Pons (tissue), 1 donor: ENCODE measurements at regions not wholly inside any gene's neighbourhood (a gene's known extent, or its start where the extent isn't known, plus 50 kb on each side); places are given as distances from the start of the nearest gene placed in this dataset.

Source experiments
- DNase-seq: peaks from one replicate; pipeline ENCODE4 v3.0.0-alpha.2; 2016; ENCODE audit warnings: low spot score

DNA sequence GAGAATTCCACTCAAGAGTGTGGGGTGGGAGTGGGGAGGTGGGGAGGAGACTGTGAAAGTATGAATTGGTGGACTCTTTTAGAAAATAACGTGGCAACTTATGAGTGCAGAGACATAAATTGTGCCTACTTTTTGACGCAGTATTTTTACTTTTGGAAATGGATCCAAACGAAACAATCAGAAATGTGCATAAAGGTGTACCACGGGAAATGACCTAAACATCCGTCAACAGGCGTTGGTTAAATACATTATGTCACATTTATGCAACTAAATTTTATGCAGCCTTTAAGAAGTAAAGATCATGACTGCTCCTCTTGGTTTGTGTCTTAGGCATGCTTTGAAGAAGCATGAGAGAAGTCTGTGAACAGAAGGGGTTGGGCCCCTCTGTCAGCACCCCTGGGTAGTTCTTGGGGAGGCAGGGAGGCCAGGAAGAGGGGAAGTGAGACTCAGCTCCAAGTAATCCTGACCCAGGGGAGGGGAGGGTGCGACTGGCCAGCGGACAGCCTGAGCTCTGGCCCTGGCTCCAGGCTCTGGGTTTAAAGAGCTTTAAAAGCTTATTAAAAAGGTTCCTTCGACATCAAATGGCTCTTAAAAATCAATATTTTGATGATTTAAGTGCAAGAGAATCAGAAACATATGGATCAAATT, 126.4 kb upstream of the HAAO start:
- no peak for DNase-seq

DNA sequence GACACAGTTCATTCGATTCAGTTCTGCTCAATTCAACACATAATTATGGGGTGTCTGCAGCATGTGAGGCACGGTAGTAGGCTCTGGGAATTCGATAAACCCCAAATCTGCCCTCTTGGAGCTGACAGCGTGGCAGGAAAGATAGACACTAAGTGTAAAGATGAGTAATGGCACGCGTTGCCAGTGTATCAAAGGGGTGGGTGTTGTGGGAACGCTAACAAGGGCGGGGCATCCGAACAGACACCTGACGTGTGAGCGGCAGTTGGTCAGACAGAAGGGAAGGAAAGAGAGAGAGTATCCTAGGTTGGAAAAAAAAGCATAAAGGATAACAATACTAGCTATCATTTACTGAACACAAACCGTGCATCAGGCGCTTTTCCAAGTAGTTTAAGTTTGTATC, 125.7 kb upstream of the HAAO start:
- DNase-seq, result no peak

DNA sequence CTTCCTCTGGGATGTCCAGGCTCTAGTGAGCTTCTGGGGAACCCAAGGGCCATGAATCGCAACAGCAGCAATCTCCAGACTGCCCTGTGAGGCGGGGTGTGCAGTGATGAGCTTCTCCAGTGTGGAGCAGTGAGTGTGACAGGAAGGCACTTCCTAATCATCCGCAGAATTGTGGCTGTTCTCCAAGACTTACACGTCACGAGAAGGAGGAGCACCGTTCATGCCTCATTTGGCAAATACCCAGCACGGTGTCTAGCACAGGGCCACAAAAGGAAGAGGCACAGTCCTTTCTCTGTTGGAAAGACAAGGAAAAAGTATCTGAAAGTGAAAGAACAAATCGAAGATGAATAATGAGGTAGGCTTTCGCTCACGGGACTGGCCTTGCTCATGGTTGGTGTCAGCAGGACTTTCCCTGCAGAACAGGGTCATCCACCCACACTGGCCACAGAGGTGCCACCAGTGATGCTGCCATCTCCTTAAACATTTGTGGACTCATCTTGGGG, 125.1 kb upstream of the HAAO start:
- DNase-seq, result no peak

DNA sequence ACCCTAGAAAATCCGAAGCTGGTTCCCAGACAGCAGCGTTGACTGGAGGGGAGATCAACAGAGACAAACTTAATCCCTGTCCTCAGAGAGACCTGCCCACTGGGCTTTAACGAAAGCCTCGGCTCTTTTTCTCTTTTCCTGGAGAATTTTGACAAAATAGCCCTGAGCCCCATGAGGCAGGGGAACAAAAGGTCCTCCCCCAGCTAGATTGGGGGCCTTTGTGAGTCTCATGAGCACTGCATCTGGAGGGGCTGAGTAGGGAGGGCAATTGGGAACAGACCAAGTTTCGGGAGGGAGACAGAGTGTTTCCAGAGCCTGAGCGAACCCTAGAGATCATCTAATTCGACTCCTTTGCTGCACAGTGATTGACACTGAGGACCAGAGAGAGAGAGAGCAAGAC, 123.9 kb upstream of the HAAO start:
- DNase-seq, result no peak

DNA sequence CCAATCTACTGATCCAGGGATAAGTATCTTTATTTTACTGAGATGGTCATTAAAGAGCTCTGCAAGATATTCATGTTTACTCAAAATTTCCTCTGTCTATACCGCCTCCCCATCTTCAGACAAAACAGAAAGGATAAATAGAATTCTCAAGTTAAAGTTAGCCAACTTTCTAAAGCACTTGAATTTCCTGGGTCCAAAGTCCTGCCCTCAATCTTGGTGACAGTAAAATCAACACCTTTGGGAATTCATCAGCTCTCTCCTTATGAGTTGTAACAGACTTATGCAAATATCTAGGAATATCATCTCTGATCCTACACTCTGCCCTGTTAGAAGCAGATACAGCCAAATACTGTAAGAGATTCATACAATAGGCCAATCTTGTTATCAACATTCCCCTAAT, 122.5 kb upstream of the HAAO start:
- DNase-seq, result no peak

DNA sequence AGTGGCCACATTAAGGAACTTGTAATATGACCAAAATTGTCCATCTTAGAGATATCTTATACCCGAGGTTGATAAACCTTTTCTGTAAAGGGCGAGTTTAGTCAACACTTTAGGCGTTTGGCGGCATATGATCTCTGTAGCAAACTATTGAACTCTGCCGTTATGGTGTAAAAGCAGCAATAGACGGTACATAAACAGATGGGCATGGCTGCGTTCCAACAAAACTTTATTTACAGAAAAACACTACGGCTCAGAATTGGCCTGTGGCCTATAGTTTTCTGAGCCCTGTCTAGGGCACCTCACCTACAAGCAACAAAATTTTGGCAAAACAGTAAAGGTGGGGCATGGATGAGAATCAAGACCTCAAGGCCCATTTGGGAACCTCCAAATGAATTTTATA, 121.9 kb upstream of the HAAO start:
- no peak for DNase-seq

DNA sequence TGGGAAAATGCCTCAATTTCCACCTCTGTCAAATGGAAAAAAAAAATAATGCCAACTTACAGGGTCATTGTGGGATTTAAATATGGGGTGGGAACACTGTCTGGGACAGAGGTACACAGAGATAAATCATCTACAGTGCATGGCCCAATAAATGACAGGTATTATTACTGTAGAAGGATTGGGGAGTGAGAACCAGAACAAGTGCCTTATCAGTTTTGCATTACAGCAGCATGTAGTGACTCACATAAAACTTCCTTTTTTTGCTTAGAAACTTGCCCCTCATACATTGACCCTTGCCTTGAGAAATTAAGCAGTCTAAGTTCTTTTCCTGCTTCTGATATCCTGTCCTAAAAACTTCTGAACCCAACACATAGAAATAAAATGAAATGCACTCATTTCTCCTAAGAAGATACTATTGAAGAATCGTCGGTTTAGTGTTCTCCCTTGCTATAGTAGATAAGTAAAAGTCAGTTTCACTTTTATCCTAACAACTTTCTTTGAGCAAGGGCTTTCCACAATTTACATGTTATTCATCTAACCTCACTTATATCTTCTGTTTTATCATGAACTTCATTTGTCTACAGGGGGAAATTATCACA, 121.0 kb upstream of the HAAO start:
- no peak for DNase-seq

DNA sequence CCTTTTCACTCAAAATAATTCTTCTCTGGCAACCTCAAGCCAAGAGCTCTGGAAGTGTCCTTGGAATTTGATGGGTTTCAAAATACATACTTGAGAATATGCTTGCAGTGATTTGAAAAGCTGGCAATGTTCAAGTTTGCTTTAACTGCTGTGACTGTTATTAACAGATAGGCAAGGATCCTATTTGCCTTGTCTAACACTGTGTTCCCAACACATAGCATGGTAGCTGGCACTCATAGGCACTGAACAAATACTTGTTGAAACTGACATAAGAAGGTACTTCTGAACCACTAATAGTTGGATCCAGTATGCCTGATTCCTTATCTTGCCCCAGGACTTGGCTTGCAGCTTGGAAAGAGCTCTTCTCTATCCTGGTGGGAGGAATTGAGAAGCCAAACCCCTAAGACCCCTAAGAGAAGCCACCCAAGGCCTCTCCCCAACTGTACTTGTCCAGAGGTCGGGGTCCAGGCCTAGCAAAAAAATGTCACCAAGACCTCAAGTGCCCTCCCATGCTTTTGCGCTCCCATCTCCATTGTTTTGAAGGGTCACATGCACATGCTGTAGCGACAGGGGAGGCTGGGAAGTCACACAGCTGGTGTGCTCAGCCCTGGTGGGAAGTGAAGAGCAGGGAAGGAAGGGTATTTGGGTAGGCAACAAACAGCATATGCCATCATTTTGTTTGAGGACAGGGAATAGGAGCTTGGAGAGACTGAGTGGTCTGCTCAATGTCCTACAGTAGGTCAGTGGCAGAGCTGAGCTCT, 118.4 kb upstream of the HAAO start:
- no peak for DNase-seq

DNA sequence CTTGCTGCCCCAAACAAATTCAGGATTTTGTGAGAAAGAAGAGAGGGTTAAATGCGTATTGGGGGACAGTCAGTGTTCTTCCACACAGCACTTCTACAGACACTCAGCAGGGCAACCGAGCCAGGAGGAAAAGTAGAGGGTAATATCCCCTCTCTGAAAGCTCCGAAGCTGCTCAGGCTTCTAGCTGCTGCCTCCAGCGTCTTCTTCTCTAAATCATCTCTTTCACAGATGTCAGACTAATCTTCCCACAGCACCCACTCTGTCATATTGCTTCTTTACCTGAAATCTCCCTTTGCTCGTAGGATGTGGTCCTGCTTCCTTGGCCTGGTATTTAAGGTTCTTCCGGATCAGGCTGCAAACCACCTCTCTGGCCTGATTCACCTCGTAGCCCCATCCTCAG, 117.6 kb upstream of the HAAO start:
- no peak for DNase-seq

DNA sequence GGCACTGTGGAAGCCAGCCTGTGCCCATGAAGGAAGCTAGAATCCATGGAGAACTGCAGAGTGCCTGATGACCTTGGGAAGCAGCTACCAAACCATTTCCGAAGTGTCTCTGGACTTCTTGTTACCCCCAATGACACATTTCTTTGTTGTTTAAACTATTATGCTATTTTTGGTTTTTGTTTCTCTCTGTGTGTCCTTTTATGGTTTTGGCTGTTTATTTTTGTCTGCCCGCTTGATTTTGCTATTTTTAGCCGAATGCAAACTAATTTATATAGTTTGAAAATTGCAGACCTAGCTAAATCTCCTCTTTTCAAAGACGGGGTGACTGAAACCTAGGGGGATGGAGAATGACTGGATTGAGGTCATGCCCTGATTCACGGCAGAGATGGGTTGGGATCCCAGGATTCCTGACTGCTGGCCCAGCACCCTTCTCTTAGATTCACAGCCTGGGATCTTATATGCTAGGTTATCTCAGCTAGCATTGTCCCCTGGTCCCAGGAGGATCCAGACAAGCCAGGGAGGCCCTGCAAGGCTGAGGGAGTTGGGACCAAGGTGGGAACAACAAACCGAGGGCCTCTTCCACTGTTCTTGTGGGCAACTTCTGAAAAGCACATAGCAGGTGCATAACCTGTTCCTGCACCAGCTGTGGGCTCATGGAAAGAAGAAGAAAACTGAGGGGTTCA, 116.3 kb upstream of the HAAO start:
- no peak for DNase-seq

DNA sequence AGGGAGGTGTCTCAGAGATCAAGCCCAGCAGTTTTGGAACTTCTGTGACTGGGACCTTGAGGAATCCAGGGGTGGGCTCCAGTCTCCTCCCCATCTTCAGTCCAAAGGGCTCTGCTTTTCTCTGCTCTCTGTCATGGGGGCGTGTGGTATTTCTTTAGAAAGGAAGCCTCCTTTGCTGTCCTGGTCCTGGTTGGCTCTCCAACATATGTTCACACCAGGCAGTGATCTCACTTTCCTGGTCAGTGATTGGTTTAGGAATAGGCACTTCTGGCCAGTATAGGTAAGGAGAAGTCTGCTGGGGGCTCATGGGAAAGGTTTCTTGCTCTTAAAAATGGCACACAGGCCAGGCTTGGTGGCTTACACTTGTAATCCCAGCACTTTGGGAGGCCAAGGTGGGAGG, 115.5 kb upstream of the HAAO start:
- no peak for DNase-seq

DNA sequence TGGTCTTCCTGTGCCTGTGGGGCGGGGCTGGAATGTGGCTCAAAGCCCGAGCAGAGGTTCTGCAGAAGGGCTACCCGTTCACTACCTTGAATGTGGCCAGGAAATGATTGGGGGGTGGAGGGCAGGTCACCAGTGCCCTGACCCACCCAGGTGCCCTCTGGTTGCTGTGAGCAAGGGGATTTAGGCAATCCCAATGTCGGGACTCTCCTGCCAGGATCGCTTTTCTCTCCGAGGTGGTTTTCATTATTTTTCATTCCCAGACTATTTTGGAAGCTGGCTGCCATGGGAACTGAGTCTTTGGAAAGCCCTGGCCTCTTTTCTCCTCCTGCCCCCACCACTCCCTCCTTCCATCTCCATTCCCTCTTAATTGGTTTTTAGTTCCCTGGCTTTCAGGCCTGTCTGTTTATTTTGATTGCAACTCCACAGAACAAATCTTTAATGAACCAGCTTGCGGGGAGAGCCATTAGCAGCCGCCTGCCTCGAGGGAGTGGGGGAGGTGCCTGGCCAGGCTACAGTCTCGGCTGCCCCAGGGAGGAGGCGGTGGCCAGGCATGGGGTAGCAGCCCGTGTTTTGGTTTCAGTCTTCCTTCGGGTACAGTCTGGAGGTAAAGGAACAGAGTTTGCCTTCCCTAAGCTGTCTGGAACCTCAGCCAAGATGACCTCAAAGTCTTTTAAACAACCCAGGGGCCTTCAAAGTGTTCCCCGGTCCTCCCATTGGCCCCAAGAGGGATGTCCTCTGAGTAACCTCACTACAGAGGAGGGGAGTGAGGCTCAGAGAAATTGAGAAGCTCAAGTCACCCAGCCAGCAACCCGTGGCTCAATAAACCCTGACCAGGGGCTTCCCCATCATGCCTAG, 114.4 kb upstream of the HAAO start:
- peak; percentile 35 for DNase-seq

DNA sequence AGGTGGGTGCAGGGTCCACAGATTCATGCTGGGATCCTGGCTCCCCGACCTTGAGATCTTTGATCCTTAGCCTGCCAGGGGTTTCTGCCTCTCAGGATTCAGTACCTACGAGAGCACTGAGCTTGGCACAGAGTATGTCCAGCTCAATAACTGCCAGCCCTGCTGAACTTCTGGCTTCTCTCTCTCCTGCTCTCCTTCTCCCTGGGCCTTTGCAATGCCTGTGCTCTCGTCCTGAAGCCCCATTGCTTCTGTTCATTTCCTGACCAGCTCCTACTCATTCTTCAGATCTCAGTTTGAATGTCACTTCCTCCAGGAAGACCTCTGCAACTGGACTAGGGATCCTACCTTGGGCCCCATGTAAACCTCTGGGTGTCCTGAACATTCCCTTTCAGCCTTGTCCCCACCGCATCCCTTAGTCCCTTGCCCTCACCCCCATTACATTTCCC, 113.8 kb upstream of the HAAO start:
- no peak for DNase-seq

DNA sequence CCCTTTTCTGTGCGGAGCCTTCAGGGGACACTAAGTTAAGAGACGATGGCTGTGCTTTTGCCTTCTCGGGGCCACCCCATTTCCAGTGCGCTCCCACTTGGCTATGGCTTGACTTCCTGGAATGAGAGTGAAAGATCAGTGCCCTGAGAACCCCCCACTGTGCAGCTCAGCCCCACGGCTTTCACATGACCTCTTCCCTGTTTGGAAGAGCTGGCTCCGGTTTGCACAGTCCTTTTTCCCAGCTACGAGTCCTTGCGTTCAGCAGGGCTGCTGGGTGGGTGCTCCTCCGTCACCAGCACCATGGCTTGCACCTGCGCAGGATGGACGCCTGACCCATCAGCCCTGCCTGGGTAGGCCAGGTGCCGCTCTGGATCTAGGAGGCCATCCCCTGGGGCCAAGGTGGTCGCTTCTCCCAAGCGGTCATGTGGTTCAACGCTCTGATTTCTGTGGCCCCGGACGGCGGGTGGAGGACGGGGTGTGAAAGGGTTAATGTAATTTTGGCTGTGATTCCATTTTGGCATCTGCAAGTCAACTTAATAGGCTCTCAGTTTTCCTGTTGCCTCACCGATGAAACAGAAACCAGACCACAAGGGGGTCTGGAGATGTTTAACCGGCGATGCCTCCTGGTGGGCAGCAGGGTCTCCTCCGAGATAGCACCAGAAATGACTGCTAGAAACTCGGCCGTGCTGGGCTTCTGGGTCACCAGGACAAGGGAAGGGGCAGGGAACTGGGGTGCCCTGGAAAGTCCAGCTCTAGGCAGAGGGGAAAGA, 113.1 kb upstream of the HAAO start:
- no peak for DNase-seq

DNA sequence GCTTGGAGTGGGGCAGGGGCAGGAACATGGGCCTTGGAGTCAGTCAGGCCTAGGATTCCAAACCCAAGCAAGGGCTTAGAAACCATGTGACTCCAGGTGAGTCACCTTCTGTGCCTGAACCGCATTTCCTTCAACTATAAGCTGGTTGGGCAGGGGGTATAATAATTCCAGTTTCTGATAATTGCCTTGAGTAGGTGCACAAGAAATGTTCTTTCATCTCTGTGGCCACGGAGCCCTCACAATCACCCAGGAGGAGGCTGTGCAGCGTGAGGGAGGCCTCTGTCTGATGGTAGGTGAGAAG, 112.1 kb upstream of the HAAO start:
- DNase-seq, result no peak

DNA sequence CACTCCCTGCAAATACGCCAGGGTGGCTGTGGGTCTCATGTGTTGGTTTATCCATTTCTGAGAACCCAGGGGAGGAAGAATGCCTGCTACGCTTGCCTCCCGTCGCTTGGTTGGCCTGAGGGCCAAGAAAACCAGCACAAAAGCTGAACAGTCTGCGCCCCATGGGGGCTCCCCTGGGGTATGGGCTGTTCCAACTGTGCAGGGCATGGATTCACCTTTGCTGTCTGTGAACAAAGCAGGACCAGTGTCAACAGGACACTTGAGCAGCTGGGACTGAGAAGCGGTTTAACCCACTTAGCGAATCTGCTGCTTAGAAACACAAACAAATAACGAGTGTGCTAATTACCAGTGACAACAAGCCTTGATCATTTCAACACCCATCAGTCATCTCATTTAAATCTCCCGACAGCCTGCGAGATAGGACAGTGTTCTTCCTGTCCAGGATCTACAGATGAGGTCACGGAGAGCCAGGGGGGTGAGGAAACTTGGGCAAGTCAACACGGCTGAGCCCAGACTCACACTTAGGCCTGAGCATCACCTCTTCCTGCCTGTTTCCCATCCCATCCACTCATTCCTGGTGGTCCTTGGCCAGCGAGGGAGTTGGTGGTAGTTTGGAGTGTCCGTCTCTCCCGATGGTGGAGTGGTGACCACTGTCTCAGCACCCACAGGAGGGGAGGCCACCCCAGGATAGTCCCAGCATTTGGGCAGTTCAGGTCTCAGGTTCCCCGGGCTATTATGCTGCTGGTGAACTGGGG, 111.6 kb upstream of the HAAO start:
- no peak for DNase-seq

DNA sequence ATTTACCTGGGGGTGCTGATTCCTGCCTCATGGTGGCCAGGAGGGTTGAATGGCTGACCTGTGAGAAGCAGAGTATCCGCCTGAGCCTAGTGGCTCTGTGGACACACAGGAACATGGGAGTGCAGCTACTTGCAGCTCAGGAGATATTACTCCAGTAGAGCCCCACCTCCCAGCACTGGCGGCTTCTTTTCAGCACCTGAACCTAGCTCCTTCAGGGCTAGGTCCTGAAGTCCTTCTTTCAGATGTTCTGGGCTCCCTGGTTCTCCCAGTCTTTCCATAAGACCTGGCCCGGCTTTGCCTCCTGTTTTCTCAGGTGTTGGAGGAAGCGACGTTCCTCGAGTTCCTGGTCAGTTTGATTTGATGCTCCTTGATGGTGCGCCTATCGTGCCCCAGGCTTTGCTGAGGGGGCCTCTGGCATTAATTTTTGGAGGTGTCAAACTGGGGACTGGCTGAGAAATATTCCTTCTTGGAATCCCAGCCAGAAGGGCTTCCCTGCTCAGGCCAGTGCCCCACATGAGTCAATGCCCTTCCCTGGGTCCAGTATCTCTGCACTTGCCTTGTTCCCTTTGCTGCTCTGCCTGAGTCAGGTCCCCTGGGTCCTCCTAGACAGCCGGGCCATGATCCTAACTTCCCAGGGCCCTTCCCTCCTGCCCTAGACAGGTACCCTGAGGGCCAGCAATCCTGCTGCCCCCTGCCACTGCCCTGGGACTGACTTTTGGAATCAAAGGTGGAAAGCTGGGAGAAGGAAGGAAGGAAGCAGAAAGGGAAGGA, 110.7 kb upstream of the HAAO start:
- DNase-seq, result no peak

DNA sequence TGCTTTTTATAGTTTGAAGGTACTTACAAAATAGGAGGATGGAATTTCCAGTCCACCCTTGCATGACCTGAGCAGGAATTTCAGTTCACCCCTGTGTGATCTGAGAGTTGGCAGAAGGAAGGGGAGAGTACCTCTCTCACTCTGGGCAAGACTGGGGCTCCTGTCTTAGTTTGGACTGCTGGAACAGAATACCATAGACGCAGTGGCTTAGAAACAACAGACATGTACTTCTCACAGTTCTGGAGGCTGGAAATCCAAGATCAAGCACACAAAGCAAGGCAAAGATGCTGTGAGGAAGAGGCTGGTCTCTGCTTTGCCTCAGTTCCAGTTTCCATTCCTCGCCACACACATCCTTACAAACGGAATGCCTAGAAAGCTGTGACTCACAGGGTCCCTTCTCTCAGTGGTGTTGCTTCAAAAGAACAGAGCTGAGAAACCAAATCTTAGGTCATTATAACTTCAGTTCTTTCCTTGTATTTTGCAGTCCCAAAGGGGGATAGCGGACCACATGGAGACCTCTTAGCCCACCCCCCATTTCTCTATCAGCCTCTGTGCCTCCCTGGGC, 108.8 kb upstream of the HAAO start:
- DNase-seq, result no peak

DNA sequence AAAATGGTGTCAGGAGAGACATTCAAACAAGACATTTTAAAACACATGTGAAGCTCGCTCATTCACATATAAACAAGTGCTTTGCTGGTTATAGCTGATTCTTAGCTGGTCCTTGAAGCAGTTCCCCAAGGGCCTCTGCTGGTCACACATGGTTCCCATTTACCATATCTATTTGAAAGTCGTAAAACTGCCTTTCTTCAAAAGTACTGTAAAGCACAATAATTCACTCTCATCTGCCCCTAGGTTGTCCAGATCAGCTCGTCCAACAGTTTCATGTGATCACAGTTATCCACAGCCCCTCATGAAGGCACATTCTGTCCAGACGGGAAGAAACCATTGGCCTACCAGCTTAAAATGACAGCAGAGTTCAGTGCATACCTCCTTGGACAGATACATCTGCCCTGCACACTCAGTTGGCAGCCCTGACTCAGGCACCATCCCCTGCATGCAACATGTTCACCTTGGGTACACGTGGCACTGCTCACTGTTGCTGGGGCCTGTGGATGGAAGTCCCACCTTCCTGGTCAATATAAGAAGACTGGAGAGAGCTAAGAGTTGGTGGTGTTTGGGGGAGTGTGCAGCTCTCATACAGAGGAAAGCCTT, 108.0 kb upstream of the HAAO start:
- no peak for DNase-seq
